Ishikawa (cell line): ENCODE measurements at regions not wholly inside any gene's neighbourhood (a gene's known extent, or its start where the extent isn't known, plus 50 kb on each side); places are given as distances from the start of the nearest gene placed in this dataset.

Source experiments
- CREB1 ChIP-seq: IDR thresholded peaks from 2 replicates; pipeline ENCODE4 v1.6.1; 2012; ENCODE audit warnings: low read depth
- FOXM1 ChIP-seq: IDR thresholded peaks from 2 replicates; pipeline ENCODE4 v1.6.1; 2012; ENCODE audit warnings: low read depth, borderline replicate concordance
- RAD21 ChIP-seq: IDR thresholded peaks from 2 replicates; pipeline ENCODE4 v1.6.1; 2012; ENCODE audit warnings: low read depth
- ZBTB7A ChIP-seq: IDR thresholded peaks from 2 replicates; pipeline ENCODE4 v1.6.1; 2012; ENCODE audit warnings: low read depth
- TF ChIP-seq, protein P1 (sequence below): IDR thresholded peaks from 2 replicates; pipeline ENCODE4 v1.6.1; 2012; ENCODE audit warnings: low read depth, mild to moderate bottlenecking

DNA sequence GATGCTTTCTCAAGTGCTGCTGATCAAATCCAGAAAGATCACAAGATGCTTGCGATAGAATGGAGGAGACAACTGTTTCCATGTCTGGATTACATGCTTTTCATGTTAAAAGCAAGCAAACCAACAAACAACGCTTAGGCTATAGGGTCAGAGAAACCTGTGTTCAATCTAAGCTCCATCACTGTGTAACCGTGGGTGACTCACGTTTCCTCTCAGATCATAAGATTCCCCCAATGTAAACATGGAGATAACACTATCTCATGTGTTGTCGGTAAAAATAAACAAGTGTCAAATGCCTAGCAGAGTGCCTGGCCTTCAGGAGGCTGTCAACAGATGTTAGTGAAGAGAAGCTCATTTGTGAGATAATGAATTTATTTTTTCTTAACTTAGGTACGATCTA is 907.8 kb downstream of the NTRK3 start:
- TF ChIP-seq RAD21 (no peak), CREB1 (no peak), ZBTB7A (no peak), FOXM1 (no peak)
- TF ChIP-seq, protein P1, sequence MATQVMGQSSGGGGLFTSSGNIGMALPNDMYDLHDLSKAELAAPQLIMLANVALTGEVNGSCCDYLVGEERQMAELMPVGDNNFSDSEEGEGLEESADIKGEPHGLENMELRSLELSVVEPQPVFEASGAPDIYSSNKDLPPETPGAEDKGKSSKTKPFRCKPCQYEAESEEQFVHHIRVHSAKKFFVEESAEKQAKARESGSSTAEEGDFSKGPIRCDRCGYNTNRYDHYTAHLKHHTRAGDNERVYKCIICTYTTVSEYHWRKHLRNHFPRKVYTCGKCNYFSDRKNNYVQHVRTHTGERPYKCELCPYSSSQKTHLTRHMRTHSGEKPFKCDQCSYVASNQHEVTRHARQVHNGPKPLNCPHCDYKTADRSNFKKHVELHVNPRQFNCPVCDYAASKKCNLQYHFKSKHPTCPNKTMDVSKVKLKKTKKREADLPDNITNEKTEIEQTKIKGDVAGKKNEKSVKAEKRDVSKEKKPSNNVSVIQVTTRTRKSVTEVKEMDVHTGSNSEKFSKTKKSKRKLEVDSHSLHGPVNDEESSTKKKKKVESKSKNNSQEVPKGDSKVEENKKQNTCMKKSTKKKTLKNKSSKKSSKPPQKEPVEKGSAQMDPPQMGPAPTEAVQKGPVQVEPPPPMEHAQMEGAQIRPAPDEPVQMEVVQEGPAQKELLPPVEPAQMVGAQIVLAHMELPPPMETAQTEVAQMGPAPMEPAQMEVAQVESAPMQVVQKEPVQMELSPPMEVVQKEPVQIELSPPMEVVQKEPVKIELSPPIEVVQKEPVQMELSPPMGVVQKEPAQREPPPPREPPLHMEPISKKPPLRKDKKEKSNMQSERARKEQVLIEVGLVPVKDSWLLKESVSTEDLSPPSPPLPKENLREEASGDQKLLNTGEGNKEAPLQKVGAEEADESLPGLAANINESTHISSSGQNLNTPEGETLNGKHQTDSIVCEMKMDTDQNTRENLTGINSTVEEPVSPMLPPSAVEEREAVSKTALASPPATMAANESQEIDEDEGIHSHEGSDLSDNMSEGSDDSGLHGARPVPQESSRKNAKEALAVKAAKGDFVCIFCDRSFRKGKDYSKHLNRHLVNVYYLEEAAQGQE: no peak
